ENCODE measurements at regions not wholly inside any gene's neighbourhood (a gene's known extent, or its start where the extent isn't known, plus 50 kb on each side); places are given as distances from the start of the nearest gene placed in this dataset.
"Not testable (repeated sequence)": the region's sequence is repeated elsewhere in the genome, so short reads cannot be mapped to it uniquely, and the experiment has no call there.

- no peaks in the 10 kb centered on the region for H3K9me3 ChIP-seq
- no peaks in the 10 kb centered on the region for H3K36me3 ChIP-seq
- H3K4me1 ChIP-seq, result no peaks in the 10 kb centered on the region
- H3K27ac ChIP-seq, result no peak overlapping the region
- TF ChIP-seq CTCF (IDR thresholded peaks at IDR 0.05) (no peak), POLR2A (IDR thresholded peaks at IDR 0.05) (no peak)
- H3K4me3 ChIP-seq, result no peak overlapping the region
- DNase-seq, result no peak
- no peaks in the 10 kb centered on the region for H3K27me3 ChIP-seq
These were observed 227.9 kb upstream of the IRAK1BP1 start for GRCh38 chr6:78639111-78640110.

- H3K4me3 ChIP-seq, DNase-seq, H3K4me1 ChIP-seq, H3K27me3 ChIP-seq, H3K27ac ChIP-seq, H3K9me3 ChIP-seq, H3K36me3 ChIP-seq: not testable (repeated sequence)
These were observed 223.4 kb upstream of the IRAK1BP1 start for GRCh38 chr6:78643976-78644375.

GRCh38 chr6:78646542-78647415, 220.6 kb upstream of the IRAK1BP1 start:
- not testable (repeated sequence) for H3K4me1 ChIP-seq, H3K9me3 ChIP-seq, H3K36me3 ChIP-seq, H3K27me3 ChIP-seq
- DNase-seq, result peak in 2 of 3 donors; percentile 44 to 58
- Histone ChIP-seq H3K27ac (peak overlapping the region in 1 of 4 donors; percentile 30), H3K4me3 (peak overlapping the region in 2 of 4 donors; percentile 36)

- H3K36me3 ChIP-seq, H3K27me3 ChIP-seq, DNase-seq, H3K9me3 ChIP-seq, H3K4me3 ChIP-seq, H3K27ac ChIP-seq, H3K4me1 ChIP-seq: not testable (repeated sequence)
These were observed 201.5 kb upstream of the IRAK1BP1 start for GRCh38 chr6:78665819-78666218.

- no peak overlapping the region for H3K27ac ChIP-seq
- H3K36me3 ChIP-seq, result no peaks in the 10 kb centered on the region
- H3K4me1 ChIP-seq, result no peaks in the 10 kb centered on the region
- H3K9me3 ChIP-seq, result no peaks in the 10 kb centered on the region
- H3K4me3 ChIP-seq, result no peak overlapping the region
- no peak for TF ChIP-seq CTCF (IDR thresholded peaks at IDR 0.05)
- TF ChIP-seq POLR2A (IDR thresholded peaks at IDR 0.05), result no peak
- no peak for DNase-seq
- no peaks in the 10 kb centered on the region for H3K27me3 ChIP-seq
These were observed 200.6 kb upstream of the IRAK1BP1 start for GRCh38 chr6:78666764-78667163.

GRCh38 chr6:78670156-78670555, 197.2 kb upstream of the IRAK1BP1 start:
- Histone ChIP-seq H3K27ac (no peak overlapping the region), H3K9me3 (no peaks in the 10 kb centered on the region), H3K4me1 (no peaks in the 10 kb centered on the region), H3K4me3 (no peak overlapping the region), H3K36me3 (no peaks in the 10 kb centered on the region), H3K27me3 (no peaks in the 10 kb centered on the region)
- no peak for TF ChIP-seq POLR2A (IDR thresholded peaks at IDR 0.05)
- no peak for TF ChIP-seq CTCF (IDR thresholded peaks at IDR 0.05)
- no peak for DNase-seq

GRCh38 chr6:78670802-78671201, 196.5 kb upstream of the IRAK1BP1 start:
- TF ChIP-seq CTCF (IDR thresholded peaks at IDR 0.05) (no peak), POLR2A (IDR thresholded peaks at IDR 0.05) (no peak)
- no peak for DNase-seq

GRCh38 chr6:78676069-78677007, 191.0 kb upstream of the IRAK1BP1 start:
- DNase-seq, H3K27me3 ChIP-seq, H3K36me3 ChIP-seq, H3K4me3 ChIP-seq, H3K27ac ChIP-seq, H3K9me3 ChIP-seq, H3K4me1 ChIP-seq: not testable (repeated sequence)

More at GRCh38 chr6:78670802-78671201, 196.5 kb upstream of the IRAK1BP1 start:
- Histone ChIP-seq H3K27ac (no peak overlapping the region), H3K4me3 (no peak overlapping the region), H3K9me3 (no peaks in the 10 kb centered on the region), H3K4me1 (no peaks in the 10 kb centered on the region), H3K36me3 (no peaks in the 10 kb centered on the region), H3K27me3 (no peaks in the 10 kb centered on the region)

Data from Peyer's patch (tissue), 4 donors.